Suppressor macrophage (primary cell): ENCODE measurements at regions not wholly inside any gene's neighbourhood (a gene's known extent, or its start where the extent isn't known, plus 50 kb on each side); places are given as distances from the start of the nearest gene placed in this dataset.
"Not testable (repeated sequence)": the region's sequence is repeated elsewhere in the genome, so short reads cannot be mapped to it uniquely, and the experiment has no call there.

Source experiments
- DNase-seq, 4 experiments: peaks; one replicate each; pipeline ENCODE4 v3.0.0-alpha.2; 2020 to 2022

GRCh38 chr5:1963941-1964451 lies 81.3 kb upstream of the IRX4 start:
- DNase-seq = no peak

- DNase-seq = no peak
Measured at GRCh38 chr5:1963358-1963757, 80.6 kb upstream of the IRX4 start.

- DNase-seq = no peak
Measured at GRCh38 chr5:1962619-1963355, 80.1 kb upstream of the IRX4 start.

GRCh38 chr5:1961952-1962595 lies 79.3 kb upstream of the IRX4 start:
- no peak for DNase-seq

GRCh38 chr5:1961304-1961946 lies 78.7 kb upstream of the IRX4 start:
- DNase-seq = no peak

- DNase-seq = no peak
Measured at GRCh38 chr5:1960595-1961303, 78.0 kb upstream of the IRX4 start.

GRCh38 chr5:1959725-1960581 lies 77.2 kb upstream of the IRX4 start:
- DNase-seq = no peak

GRCh38 chr5:1959231-1959630 lies 76.5 kb upstream of the IRX4 start:
- no peak for DNase-seq

GRCh38 chr5:1958211-1959010 lies 75.7 kb upstream of the IRX4 start:
- no peak for DNase-seq

- no peak for DNase-seq
Measured at GRCh38 chr5:1955586-1955985, 72.9 kb upstream of the IRX4 start.

- DNase-seq = not testable (repeated sequence)
Measured at GRCh38 chr5:1953710-1954109, 71.0 kb upstream of the IRX4 start.

GRCh38 chr5:1952444-1953099 lies 69.8 kb upstream of the IRX4 start:
- no peak for DNase-seq

- no peak for DNase-seq
Measured at GRCh38 chr5:1952021-1952420, 69.3 kb upstream of the IRX4 start.

- DNase-seq = no peak
Measured at GRCh38 chr5:1951165-1951816, 68.6 kb upstream of the IRX4 start.

- DNase-seq = no peak
Measured at GRCh38 chr5:1950708-1951103, 68.0 kb upstream of the IRX4 start.

- no peak for DNase-seq
Measured at GRCh38 chr5:1950096-1950707, 67.5 kb upstream of the IRX4 start.

- no peak for DNase-seq
Measured at GRCh38 chr5:1949253-1949652, 66.5 kb upstream of the IRX4 start.

- DNase-seq = no peak
Measured at GRCh38 chr5:1948663-1949191, 66.0 kb upstream of the IRX4 start.

GRCh38 chr5:1948111-1948510 lies 65.4 kb upstream of the IRX4 start:
- DNase-seq = no peak
